Inflammatory macrophage treated with lipopolysaccharide for 1 hour (primary cell): ENCODE measurements at regions not wholly inside any gene's neighbourhood (a gene's known extent, or its start where the extent isn't known, plus 50 kb on each side); places are given as distances from the start of the nearest gene placed in this dataset.
"Not testable (repeated sequence)": the region's sequence is repeated elsewhere in the genome, so short reads cannot be mapped to it uniquely, and the experiment has no call there.

Source experiments
- DNase-seq, 2 donors: peaks; one replicate each; pipeline ENCODE4 v3.0.0-alpha.2; 2020 to 2022

DNA sequence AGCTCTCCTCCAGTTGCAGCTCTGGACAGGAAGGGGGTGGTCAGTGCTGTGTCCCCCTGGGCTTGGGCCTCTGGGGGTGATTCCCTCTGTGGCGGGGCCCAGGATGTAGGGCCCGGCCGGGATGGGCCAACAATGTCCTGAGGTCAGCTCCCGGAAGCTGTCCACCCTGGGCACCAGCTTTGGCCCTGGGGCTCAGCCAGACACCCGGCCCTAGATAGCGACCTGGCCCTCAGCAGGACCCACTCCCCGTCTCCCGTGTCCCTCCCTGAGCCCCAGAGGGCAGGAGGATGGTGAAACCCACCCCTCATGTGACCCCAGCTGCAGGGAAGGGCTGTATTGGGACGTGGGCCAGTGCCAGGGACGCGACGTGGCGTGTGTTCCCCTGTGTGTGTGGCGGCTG, 96.8 kb downstream of the TMEM121 start:
- not testable (repeated sequence) for DNase-seq

- DNase-seq = not testable (repeated sequence)
Measured at GRCh38 chr14:105624346-105624745, 98.0 kb downstream of the TMEM121 start.

- DNase-seq = not testable (repeated sequence)
Measured at GRCh38 chr14:105624749-105625434, 98.5 kb downstream of the TMEM121 start.

GRCh38 chr14:105625448-105625847, 99.1 kb downstream of the TMEM121 start:
- DNase-seq = not testable (repeated sequence)

DNA sequence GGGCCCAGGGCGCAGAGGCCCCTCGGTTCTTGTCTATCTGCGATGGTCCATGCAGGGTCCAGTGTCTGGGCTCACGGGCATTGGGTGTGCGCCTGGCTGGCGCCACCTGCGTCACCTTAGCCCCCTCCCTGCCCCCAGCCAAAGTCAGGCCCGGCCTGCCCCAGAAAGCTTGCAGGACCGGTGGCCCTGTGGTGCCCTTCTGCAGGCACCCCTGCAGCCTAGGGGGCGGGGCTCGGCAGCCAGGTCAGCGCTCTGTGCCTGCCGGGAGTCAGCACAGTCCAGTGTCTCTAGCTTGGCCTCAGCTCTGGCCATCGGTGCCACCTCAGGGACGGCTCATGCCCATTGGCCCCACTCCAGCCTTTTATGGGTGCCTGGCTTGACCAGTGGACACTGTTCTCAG, 99.7 kb downstream of the TMEM121 start:
- DNase-seq = not testable (repeated sequence)

DNA sequence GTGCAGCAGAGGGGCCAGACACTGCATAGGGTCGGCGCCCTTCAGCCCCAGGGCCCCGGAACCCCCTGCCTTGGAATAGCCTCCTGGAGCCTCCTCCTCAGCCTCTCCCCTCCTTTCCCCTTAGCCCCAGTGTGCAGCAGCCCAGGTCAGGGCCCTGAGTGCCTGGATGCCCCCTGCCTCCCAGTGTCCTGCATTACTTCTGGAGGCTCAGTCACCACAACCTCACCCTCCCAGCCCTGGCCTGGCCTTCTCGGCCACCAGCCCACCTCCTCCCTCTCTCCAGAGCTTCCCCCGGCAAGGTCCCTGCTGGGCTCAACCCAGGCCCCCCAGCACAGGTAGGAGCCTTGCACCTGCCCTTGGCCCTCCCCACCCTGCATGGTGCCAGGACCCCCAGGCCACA, 100.3 kb downstream of the TMEM121 start:
- not testable (repeated sequence) for DNase-seq

DNA sequence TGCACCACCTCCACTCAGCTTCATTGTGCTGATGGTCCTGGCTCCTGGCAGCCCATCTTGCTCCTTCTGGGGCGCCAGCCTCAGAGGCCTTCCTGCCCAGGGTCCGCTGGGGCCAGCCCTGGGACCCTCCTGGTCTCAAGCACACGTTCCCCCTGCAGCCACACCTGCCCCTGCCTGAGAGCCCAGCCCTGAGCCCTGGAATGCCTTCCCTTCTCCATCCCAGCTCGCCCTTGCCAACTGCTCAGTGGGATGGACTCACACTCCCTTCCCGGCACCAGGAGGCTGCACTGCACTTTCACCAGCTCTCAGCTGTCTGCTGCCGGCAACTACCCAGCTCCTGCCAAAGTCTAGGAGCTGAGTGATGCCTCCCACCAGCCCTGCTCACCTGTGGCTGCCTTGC, 100.9 kb downstream of the TMEM121 start:
- not testable (repeated sequence) for DNase-seq

GRCh38 chr14:105627701-105628100, 101.3 kb downstream of the TMEM121 start:
- no peak for DNase-seq

DNA sequence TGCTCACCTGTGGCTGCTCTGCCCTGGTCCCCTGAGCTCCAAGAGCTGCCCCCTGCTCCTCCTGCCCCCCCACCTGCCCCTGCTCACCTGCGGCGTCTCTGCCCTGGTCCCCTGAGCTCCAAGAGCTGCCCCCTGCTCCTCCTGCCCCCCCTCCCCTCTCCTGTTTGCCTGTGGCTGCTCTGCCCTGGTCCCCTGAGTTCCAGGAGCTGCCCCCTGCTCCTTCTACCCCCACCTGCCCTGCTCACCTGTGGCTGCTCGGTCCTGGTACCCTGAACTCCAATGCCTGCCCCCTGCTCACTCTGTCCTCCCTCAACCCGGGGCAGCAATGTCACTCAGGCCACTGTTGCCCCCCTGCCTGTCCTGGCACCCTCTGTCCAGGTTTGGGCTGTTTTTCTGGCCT, 101.7 kb downstream of the TMEM121 start:
- not testable (repeated sequence) for DNase-seq

DNA sequence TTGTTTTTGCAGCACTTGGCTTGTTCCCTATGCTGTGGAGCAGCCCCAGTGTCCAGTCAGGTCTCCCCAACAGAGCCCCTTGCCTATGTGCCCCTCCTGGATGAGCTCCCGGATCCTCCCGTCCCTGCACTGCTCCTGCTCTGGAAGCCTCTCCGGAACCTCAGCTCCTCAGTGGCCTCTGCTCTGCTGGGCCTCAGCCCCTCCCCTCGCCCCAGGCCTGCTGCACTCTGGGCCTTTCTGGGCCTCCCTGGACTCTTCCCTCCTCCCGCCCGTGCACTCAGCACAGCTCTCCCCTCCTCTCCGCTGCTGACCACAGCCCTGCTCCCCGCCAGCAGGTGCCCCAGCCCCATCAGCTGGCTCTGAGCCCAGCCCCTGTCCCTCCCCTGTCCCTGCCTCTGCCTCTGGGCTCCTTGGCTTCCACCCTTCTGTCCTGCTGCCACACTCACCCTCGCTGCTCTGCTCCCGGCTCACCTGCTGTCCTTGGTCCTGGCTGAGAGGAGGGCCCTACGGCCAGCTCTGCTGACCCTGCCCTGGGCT, 102.2 kb downstream of the TMEM121 start:
- not testable (repeated sequence) for DNase-seq

- not testable (repeated sequence) for DNase-seq
Measured at GRCh38 chr14:105629091-105629885, 102.9 kb downstream of the TMEM121 start.

DNA sequence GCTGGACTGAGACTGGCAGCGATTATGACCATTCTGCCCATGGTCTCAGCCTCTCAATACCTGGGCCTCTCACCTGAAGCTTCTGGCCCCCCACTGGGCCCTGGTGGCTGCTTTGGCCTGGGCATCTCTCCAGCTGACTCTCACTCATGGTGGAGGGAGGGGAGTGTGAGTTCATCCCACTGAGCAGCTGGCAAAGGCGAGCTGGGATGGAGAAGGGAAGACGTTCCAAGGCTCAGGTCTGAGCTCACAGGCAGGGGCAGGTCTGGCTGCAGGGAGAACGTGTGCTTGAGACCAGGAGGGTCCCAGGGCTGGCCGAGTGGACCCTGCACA, 103.5 kb downstream of the TMEM121 start:
- DNase-seq = no peak

- DNase-seq = not testable (repeated sequence)
Measured at GRCh38 chr14:105630293-105630934, 104.0 kb downstream of the TMEM121 start.

DNA sequence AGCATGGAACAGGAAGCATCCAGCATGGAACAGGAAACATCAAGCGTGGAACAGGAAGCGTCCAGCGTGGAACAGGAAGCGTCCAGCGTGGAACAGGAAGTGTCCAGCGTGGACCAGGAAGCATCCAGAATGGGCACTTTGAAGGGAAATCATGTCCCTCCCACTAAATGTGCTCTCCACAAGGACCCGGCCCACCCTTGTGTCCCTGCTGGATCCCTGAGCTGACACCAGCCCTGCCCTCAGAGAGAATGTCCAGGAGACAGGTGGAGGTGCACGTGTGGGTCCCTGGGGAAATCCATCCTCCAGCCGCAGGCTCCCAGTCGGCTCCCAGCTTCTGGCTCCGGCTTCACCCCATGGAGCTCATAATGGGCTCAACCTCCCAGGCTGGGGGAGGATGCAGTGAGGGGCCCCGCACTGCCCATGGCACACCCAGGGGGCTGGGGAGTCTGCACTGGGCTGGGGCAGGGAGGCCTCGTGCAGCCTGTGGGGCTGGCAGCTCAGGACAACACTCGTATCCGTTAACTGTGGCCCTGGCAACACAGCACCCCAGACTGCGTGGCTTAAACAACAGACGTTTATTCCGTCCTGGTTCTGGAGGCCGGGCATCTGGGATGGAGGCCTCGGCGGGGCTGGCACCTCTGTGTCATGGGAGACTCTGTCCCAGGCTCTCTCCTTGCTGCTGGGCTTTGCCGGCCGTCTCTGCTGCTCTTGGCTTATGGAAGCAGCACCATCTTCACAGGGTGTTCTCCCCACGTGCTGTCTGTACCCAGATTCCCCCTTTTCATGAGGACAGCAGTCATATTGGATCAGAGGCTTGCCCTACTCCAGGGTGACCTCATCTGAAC, 104.8 kb downstream of the TMEM121 start:
- not testable (repeated sequence) for DNase-seq

- DNase-seq = no peak
Measured at GRCh38 chr14:105632010-105632409, 105.6 kb downstream of the TMEM121 start.

- DNase-seq = not testable (repeated sequence)
Measured at GRCh38 chr14:105633596-105633995, 107.2 kb downstream of the TMEM121 start.

DNA sequence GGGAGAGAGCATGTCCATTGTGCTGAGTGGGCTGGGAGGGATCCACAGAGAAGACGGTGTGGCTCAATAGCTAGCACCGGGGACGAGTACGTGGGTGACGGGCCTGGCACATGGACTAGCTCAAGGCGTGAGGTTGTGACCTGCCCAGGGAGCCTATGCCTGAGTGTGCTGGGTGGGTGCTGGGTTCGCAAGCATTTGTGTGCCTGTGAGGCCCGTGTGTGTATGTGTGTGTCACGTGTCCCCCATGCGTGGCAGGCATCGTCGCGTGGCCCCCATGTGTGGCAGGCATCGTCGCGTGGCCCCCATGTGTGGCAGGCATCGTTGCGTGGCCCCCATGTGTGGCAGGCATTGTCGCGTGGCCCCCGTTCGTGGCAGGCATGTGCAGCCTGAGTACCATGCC, 109.2 kb downstream of the TMEM121 start:
- no peak for DNase-seq

GRCh38 chr14:105636021-105636420, 109.6 kb downstream of the TMEM121 start:
- DNase-seq = not testable (repeated sequence)

DNA sequence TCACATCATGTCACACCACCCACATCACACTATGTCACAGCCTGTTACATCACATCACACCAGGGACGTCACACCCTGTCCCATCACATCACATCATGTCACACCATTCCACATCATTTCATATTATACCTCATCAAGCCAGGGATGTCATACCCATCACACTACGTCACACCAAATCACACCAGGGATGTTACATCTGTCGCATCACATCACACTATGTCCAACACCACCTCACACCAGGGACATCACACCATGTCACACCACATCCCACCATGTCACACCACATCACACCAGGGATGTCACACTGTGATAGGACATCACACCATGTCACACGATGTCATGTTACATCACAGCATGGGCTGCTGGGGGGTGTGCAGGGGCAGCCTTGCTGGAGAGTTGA, 110.6 kb downstream of the TMEM121 start:
- DNase-seq = no peak

DNA sequence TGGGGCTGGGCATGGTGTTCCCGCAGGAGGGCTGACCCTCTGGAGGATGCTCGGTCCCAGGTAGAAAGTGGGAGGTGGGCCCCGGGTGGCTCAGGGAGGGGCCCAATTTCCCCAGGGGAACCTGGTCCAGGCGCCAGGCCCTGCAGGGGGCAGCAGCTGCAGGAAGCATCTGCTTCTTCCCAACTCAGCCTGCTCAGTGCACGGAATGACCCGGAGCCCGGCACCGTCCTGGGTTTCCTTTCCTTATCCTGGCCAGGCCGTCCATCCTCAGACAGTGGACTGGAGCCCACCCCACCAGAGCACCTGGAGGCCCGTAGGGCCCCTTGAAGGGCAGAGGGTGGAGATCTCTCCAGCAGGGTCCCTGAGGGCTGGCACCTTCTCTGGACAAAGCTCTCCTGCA, 111.0 kb downstream of the TMEM121 start:
- DNase-seq = not testable (repeated sequence)

DNA sequence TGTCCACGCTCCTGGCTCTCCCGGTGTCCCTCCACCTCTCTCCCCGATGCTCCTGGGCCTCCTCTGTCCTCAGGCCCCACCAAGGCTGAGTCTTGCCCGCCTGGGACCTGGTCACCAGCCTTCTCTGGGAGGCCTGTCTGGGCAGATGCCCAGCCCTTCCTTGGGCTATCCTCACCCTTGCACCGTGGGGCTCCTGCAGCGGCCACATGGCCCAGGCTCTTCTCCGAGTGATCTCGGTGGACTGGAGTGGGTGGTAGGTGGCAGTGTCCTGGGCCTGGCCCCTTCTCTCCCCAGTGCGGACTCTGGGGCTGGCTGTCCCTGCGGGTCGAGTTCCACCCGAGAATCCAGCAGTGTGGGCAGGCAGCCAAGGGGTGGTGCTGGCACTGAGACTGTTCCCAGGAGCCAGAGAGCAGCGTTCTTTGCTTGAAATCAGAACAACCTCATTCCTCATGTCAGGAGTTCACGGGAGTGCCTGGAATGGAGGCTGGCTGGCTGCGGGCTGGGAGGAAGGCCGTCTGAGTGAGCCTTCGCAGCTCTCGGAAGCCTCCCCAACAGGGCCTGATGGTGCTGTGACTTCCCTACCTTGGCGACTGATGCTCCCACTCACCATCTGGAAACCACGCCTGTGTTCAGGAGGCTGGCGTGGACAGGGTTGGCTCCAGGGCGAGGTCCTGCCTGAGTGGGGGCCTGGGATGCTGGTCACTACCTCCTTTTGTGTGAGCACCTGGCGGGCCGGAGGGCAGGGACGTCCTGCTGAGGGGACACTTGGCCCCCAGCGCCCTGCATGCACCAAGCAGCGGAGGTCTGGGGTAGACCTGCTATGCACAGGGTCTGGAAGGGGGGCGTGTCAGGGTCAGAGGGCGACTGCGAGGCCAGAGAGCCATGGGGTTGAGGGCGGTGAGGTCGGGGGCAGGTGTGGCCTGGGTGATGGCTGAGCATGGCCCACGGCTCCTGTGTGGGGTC, 113.9 kb downstream of the TMEM121 start:
- DNase-seq = not testable (repeated sequence)
